ENCODE measurements at regions not wholly inside any gene's neighbourhood (a gene's known extent, or its start where the extent isn't known, plus 50 kb on each side); places are given as distances from the start of the nearest gene placed in this dataset.
A peak's percentile ranks its signal among the peaks of the same experiment; 100 is the strongest.

- Histone ChIP-seq H3K27ac (ENCODE audit: low read depth) (no peak overlapping the region), H3K4me1 (ENCODE audit: insufficient read depth) (no peaks in the 10 kb centered on the region), H3K4me3 (ENCODE audit: low read depth, low read length) (no peak overlapping the region), H3K36me3 (ENCODE audit: insufficient read depth) (no peaks in the 10 kb centered on the region)
- WGBS = 14% methylated on average over 1 of the region's 1 CpG
- DNase-seq (ENCODE audit: extremely low spot score) = no peak
These were observed 59.0 kb downstream of the RPS29 start for GRCh38 chr14:49527221-49527620.

- H3K36me3 ChIP-seq (ENCODE audit: insufficient read depth) = no peaks in the 10 kb centered on the region
- H3K4me3 ChIP-seq (ENCODE audit: low read depth, low read length) = no peak overlapping the region
- no peak overlapping the region for H3K27ac ChIP-seq (ENCODE audit: low read depth)
- no peaks in the 10 kb centered on the region for H3K4me1 ChIP-seq (ENCODE audit: insufficient read depth)
- no peak for DNase-seq (ENCODE audit: extremely low spot score)
These were observed 60.1 kb downstream of the RPS29 start for GRCh38 chr14:49526101-49526500.

- DNase-seq (ENCODE audit: extremely low spot score) = no peak
These were observed 69.9 kb downstream of the RPS29 start for GRCh38 chr14:49516286-49516685.

GRCh38 chr14:49512571-49512970, 73.6 kb downstream of the RPS29 start:
- Histone ChIP-seq H3K4me3 (ENCODE audit: low read depth, low read length) (no peak overlapping the region), H3K36me3 (ENCODE audit: insufficient read depth) (no peaks in the 10 kb centered on the region), H3K27ac (ENCODE audit: low read depth) (no peak overlapping the region), H3K4me1 (ENCODE audit: insufficient read depth) (no peaks in the 10 kb centered on the region)
- DNase-seq (ENCODE audit: extremely low spot score) = no peak

More at GRCh38 chr14:49516286-49516685, 69.9 kb downstream of the RPS29 start:
- Histone ChIP-seq H3K27ac (ENCODE audit: low read depth) (no peak overlapping the region), H3K36me3 (ENCODE audit: insufficient read depth) (no peaks in the 10 kb centered on the region), H3K4me3 (ENCODE audit: low read depth, low read length) (no peak overlapping the region), H3K4me1 (ENCODE audit: insufficient read depth) (no peaks in the 10 kb centered on the region)
- 51% methylated on average over 3 of the region's 3 CpGs for WGBS

- H3K4me3 ChIP-seq (ENCODE audit: low read depth, low read length) = no peak overlapping the region
- H3K27ac ChIP-seq (ENCODE audit: low read depth) = no peak overlapping the region
- 44% methylated on average over 3 of the region's 3 CpGs for WGBS
- no peak for DNase-seq (ENCODE audit: extremely low spot score)
- H3K4me1 ChIP-seq (ENCODE audit: insufficient read depth) = no peaks in the 10 kb centered on the region
- H3K36me3 ChIP-seq (ENCODE audit: insufficient read depth) = no peaks in the 10 kb centered on the region
These were observed 74.0 kb downstream of the RPS29 start for GRCh38 chr14:49512147-49512551.

- no peak overlapping the region for H3K4me3 ChIP-seq (ENCODE audit: low read depth, low read length)
- no peak for DNase-seq (ENCODE audit: extremely low spot score)
- no peaks in the 10 kb centered on the region for H3K36me3 ChIP-seq (ENCODE audit: insufficient read depth)
- no peak overlapping the region for H3K27ac ChIP-seq (ENCODE audit: low read depth)
- no peaks in the 10 kb centered on the region for H3K4me1 ChIP-seq (ENCODE audit: insufficient read depth)
These were observed 78.1 kb downstream of the RPS29 start for GRCh38 chr14:49508124-49508523.

GRCh38 chr14:49506650-49507049, 79.5 kb downstream of the RPS29 start:
- H3K27ac ChIP-seq (ENCODE audit: low read depth) = no peak overlapping the region
- WGBS = 66% methylated on average over 2 of the region's 2 CpGs
- no peak overlapping the region for H3K4me3 ChIP-seq (ENCODE audit: low read depth, low read length)
- H3K4me1 ChIP-seq (ENCODE audit: insufficient read depth) = no peaks in the 10 kb centered on the region
- no peak for DNase-seq (ENCODE audit: extremely low spot score)
- no peaks in the 10 kb centered on the region for H3K36me3 ChIP-seq (ENCODE audit: insufficient read depth)

- Histone ChIP-seq H3K4me3 (ENCODE audit: low read depth, low read length) (no peak overlapping the region), H3K36me3 (ENCODE audit: insufficient read depth) (no peaks in the 10 kb centered on the region), H3K27ac (ENCODE audit: low read depth) (no peak overlapping the region), H3K4me1 (ENCODE audit: insufficient read depth) (no peaks in the 10 kb centered on the region)
- 70% methylated on average over 5 of the region's 5 CpGs for WGBS
- DNase-seq (ENCODE audit: extremely low spot score) = no peak
These were observed 81.0 kb downstream of the RPS29 start for GRCh38 chr14:49505041-49505766.

- no peaks in the 10 kb centered on the region for H3K36me3 ChIP-seq (ENCODE audit: insufficient read depth)
- H3K27ac ChIP-seq (ENCODE audit: low read depth) = no peak overlapping the region
- no peaks in the 10 kb centered on the region for H3K4me1 ChIP-seq (ENCODE audit: insufficient read depth)
- WGBS = 28% methylated on average over 7 of the region's 7 CpGs
- DNase-seq (ENCODE audit: extremely low spot score) = peak; percentile 42
- H3K4me3 ChIP-seq (ENCODE audit: low read depth, low read length) = no peak overlapping the region
These were observed 88.3 kb downstream of the RPS29 start for GRCh38 chr14:49497725-49498348.

- Histone ChIP-seq H3K36me3 (ENCODE audit: insufficient read depth) (no peaks in the 10 kb centered on the region), H3K4me1 (ENCODE audit: insufficient read depth) (no peaks in the 10 kb centered on the region), H3K4me3 (ENCODE audit: low read depth, low read length) (no peak overlapping the region), H3K27ac (ENCODE audit: low read depth) (no peak overlapping the region)
- 92% methylated on average over 7 of the region's 7 CpGs for WGBS
- no peak for DNase-seq (ENCODE audit: extremely low spot score)
These were observed 88.9 kb downstream of the RPS29 start for GRCh38 chr14:49497267-49497666.

GRCh38 chr14:49494836-49495235, 91.3 kb downstream of the RPS29 start:
- no peak overlapping the region for H3K27ac ChIP-seq (ENCODE audit: low read depth)
- 47% methylated on average over 4 of the region's 4 CpGs for WGBS
- H3K4me1 ChIP-seq (ENCODE audit: insufficient read depth) = no peaks in the 10 kb centered on the region
- DNase-seq (ENCODE audit: extremely low spot score) = peak; percentile 28
- H3K36me3 ChIP-seq (ENCODE audit: insufficient read depth) = no peaks in the 10 kb centered on the region
- H3K4me3 ChIP-seq (ENCODE audit: low read depth, low read length) = no peak overlapping the region

GRCh38 chr14:49493557-49493956, 92.6 kb downstream of the RPS29 start:
- 56% methylated on average over 3 of the region's 3 CpGs for WGBS

GRCh38 chr14:49492151-49492550, 94.0 kb downstream of the RPS29 start:
- H3K4me1 ChIP-seq (ENCODE audit: insufficient read depth) = no peaks in the 10 kb centered on the region
- no peak overlapping the region for H3K4me3 ChIP-seq (ENCODE audit: low read depth, low read length)
- H3K36me3 ChIP-seq (ENCODE audit: insufficient read depth) = no peaks in the 10 kb centered on the region
- no peak overlapping the region for H3K27ac ChIP-seq (ENCODE audit: low read depth)
- 63% methylated on average over 3 of the region's 3 CpGs for WGBS
- no peak for DNase-seq (ENCODE audit: extremely low spot score)

More at GRCh38 chr14:49493557-49493956, 92.6 kb downstream of the RPS29 start:
- Histone ChIP-seq H3K4me1 (ENCODE audit: insufficient read depth) (no peaks in the 10 kb centered on the region), H3K4me3 (ENCODE audit: low read depth, low read length) (no peak overlapping the region), H3K36me3 (ENCODE audit: insufficient read depth) (no peaks in the 10 kb centered on the region), H3K27ac (ENCODE audit: low read depth) (no peak overlapping the region)
- DNase-seq (ENCODE audit: extremely low spot score) = no peak

- H3K27ac ChIP-seq (ENCODE audit: low read depth) = no peak overlapping the region
- no peaks in the 10 kb centered on the region for H3K36me3 ChIP-seq (ENCODE audit: insufficient read depth)
- no peak overlapping the region for H3K4me3 ChIP-seq (ENCODE audit: low read depth, low read length)
- no peak for DNase-seq (ENCODE audit: extremely low spot score)
- H3K4me1 ChIP-seq (ENCODE audit: insufficient read depth) = no peaks in the 10 kb centered on the region
These were observed 96.8 kb downstream of the RPS29 start for GRCh38 chr14:49489341-49489740.

Measured in urinary bladder (tissue), 3 donors.